ENCODE measurements at regions not wholly inside any gene's neighbourhood (a gene's known extent, or its start where the extent isn't known, plus 50 kb on each side); places are given as distances from the start of the nearest gene placed in this dataset.

DNA sequence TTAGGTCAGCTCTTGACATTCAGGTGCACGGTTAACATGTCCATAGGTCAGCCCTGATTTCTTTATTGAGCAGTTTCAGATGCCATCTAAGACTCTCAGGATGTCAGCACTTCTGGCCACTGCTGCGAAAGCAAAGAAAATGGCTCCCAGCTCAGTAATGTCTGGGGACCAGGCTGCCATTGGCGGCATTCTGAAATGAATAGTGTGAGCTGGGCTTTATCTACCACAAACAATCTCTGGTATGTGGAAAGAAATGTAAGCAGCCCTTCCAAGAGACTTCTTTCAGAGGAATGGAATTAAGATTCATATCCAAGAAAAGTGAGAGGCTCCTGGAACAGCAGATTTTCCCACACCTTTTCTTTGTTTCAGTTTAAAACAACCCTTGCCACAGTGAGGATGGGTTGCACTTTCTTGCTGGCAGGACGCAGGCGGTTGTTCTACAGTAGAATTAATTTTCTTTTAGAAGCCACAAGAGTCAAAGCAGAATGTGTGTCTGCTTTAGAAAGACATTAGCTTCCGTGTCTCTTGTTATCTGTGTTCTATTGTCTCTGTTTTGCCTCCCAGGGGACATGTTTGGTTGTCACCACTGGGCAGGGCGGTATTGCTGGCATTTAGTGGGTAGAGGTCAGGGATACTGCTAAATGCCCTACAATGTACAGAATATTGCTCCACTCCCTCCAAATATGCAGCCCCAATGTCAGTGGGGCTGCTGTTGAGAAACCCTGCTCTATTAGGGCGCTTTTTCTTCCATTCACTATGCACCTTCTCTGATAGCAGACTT, 149.9 kb upstream of the ANKH start:
- Histone ChIP-seq H3K27ac (no peak overlapping the region), H3K4me3 (no peak overlapping the region)

DNA sequence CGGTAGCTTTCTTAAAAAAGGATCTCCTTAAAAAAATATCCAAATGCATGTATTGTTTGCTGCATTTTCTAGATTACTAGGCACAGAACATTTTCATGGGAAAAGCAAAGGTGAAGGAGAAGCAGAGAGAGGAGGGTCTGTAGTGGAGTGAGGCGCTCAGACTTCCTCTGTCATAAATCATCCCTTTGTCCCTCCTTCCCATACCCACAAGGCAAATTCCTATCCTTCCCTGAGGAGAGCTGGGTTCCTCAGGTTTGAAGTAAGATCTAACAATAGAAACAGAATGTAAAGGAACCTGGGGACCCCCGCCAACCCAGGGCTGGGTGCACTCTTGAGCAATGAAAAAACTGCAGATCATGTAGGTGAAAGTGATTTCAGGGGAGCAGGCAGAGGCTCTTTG, 149.2 kb upstream of the ANKH start:
- H3K27me3 ChIP-seq = no peaks in the 10 kb centered on the region
- H3K9me3 ChIP-seq = no peaks in the 10 kb centered on the region
- no peaks in the 10 kb centered on the region for H4K20me1 ChIP-seq
- H3K27ac ChIP-seq = no peak overlapping the region
- no peaks in the 10 kb centered on the region for H3K36me3 ChIP-seq
- no peak for TF ChIP-seq Cebpa-rat (IDR thresholded peaks at IDR 0.05)
- H3K9ac ChIP-seq = no peak overlapping the region
- H3K4me1 ChIP-seq = no peaks in the 10 kb centered on the region
- H3K4me2 ChIP-seq = no peak overlapping the region
- H3K4me3 ChIP-seq = no peak overlapping the region

More for the DNA sequence above, 149.9 kb upstream of the ANKH start:
- Histone ChIP-seq H3K27me3 (no peaks in the 10 kb centered on the region), H3K36me3 (no peaks in the 10 kb centered on the region), H3K4me2 (no peak overlapping the region), H3K4me1 (no peaks in the 10 kb centered on the region), H4K20me1 (no peaks in the 10 kb centered on the region), H3K9ac (no peak overlapping the region), H3K9me3 (no peaks in the 10 kb centered on the region)
- no peak for TF ChIP-seq Cebpa-rat (IDR thresholded peaks at IDR 0.05)

DNA sequence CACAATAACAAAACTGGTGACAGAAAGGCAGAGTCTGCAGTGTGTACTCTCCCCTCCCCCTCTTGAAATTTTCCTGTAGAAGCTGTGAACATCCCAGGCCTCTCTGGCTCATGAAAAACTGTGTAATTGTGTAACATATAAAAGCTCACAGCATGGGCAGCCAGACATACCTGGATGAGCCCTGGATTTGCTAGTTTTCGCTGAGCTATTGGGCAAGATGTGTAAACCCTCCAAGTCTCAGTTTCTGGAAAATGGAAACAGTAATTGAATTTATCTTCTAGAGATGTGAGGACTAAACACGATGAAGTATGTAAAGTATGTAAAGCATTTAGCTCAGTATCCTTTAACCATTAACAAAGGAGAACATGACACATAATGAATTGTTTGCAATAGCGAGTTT, 143.2 kb upstream of the ANKH start:
- H3K9me3 ChIP-seq = no peaks in the 10 kb centered on the region
- no peak overlapping the region for H3K4me2 ChIP-seq
- H3K36me3 ChIP-seq = no peaks in the 10 kb centered on the region
- no peaks in the 10 kb centered on the region for H3K27me3 ChIP-seq
- H3K27ac ChIP-seq = no peak overlapping the region
- H3K4me3 ChIP-seq = no peak overlapping the region
- TF ChIP-seq Cebpa-rat (IDR thresholded peaks at IDR 0.05) = no peak
- H4K20me1 ChIP-seq = no peaks in the 10 kb centered on the region
- H3K4me1 ChIP-seq = no peaks in the 10 kb centered on the region; the same call in 1 of the 2 replicates
- H3K9ac ChIP-seq = no peak overlapping the region

DNA sequence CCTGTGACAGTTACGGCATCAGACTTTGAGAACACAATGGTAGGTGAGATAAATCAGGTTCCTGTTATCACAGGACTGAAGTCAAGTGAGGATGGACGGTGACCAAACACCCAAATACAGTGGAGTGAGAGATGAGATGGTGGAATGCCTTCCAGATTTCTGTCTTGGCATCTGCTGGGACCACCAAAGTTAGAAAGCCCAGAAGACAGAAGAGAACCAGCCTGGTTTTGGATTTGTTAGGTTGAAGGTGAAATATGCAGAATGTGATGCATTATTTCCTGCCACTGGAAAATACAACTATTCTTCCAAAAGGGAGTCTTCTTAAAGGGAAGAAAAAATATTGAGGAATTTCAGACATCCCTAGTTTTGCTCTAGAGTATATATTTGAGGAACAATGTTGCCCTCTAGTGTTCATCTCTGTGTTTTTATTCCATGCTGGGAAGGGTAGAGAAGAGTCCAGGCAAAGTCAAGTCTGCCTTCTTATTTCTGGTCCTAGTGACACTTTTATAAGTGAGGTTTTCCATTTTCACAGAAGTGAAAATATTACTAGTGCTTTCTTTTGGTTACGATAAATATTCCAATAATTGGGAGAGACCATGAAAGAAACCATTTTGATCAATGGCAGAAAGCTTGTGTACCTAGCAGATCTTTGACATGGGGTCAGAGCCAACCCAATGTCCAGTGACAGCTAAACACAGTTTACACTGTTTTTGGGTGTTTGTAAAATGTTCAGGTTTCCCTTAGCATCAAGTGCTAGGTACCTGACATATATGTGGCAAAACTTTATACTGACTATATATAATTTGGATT, 142.3 kb upstream of the ANKH start:
- Histone ChIP-seq H3K4me3 (no peak overlapping the region), H3K9me3 (no peaks in the 10 kb centered on the region), H3K27ac (no peak overlapping the region), H4K20me1 (no peaks in the 10 kb centered on the region), H3K36me3 (no peaks in the 10 kb centered on the region), H3K27me3 (no peaks in the 10 kb centered on the region), H3K4me2 (no peak overlapping the region), H3K4me1 (peaks cover 7% of the 10 kb centered on the region; the same call in 1 of the 2 replicates), H3K9ac (no peak overlapping the region)
- no peak for TF ChIP-seq Cebpa-rat (IDR thresholded peaks at IDR 0.05)

DNA sequence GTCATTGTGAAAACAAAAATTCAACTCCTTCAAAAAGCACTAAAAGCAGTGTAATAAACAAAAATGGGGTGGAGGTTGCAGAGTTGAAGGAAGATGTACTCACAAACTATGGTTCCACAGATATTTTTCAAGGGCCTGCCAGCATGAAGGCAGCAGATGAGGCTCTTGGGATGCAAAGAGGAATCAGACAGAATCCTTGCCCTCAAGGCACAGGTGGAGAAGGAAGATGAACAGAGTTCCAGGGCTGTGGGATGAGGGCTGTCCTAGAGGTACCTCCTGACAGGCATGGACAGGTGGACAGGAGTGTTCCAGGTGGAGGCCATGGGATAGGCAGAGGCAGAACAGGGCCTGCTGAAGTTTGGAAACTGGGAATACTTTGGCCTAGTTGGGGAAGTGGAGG, 140.5 kb upstream of the ANKH start:
- H3K9ac ChIP-seq = no peak overlapping the region
- no peaks in the 10 kb centered on the region for H3K9me3 ChIP-seq
- no peak overlapping the region for H3K27ac ChIP-seq
- no peak overlapping the region for H3K4me3 ChIP-seq
- no peaks in the 10 kb centered on the region for H3K27me3 ChIP-seq
- H3K4me1 ChIP-seq = peaks cover 7% of the 10 kb centered on the region; the same call in 1 of the 2 replicates
- no peaks in the 10 kb centered on the region for H4K20me1 ChIP-seq
- H3K4me2 ChIP-seq = no peak overlapping the region
- H3K36me3 ChIP-seq = no peaks in the 10 kb centered on the region
- no peak for TF ChIP-seq Cebpa-rat (IDR thresholded peaks at IDR 0.05)

DNA sequence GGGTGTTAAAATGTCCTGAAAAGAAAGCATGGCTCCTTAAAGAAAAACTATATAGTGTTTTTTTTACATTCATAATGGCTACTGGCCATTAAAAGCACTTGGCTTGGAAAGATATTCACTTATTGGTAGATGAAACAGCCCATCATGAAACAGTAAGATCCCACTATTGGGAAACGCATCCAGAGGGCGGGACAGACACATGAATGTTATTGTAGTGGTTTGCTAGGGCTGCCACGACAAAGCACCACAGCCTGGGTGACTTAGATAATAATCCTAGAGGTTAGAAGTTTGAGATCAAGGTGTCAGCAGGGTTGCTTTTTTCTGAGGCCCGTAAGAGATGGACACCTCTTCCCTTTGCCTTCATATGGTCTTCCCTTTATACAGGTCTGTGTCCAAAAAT, 139.4 kb upstream of the ANKH start:
- Histone ChIP-seq H3K27me3 (no peaks in the 10 kb centered on the region), H3K4me1 (peaks cover 7% of the 10 kb centered on the region; the same call in 1 of the 2 replicates), H3K9me3 (no peaks in the 10 kb centered on the region), H3K36me3 (no peaks in the 10 kb centered on the region), H4K20me1 (no peaks in the 10 kb centered on the region), H3K9ac (no peak overlapping the region), H3K4me3 (no peak overlapping the region), H3K27ac (no peak overlapping the region), H3K4me2 (no peak overlapping the region)
- no peak for TF ChIP-seq Cebpa-rat (IDR thresholded peaks at IDR 0.05)

DNA sequence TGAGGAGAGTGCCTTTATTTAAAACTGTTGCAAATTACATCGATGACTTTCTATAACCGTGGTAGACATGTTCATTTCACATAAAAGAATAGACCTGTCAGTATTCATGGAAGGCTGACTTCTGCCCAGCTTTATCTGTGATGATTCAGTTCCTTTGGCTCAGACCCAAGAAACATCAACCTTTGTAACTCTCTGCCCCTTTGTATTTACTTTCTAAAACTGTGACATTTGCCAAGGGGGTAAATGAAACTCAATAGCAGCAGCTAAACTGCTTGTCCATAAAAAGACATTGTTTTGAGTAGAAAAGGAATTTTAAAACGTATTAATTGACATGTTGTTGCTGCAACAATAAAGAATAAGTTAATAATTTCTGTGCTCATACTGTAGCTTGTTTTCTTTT, 137.8 kb upstream of the ANKH start:
- H3K9ac ChIP-seq = no peak overlapping the region
- peaks cover 7% of the 10 kb centered on the region; the same call in 1 of the 2 replicates for H3K4me1 ChIP-seq
- H4K20me1 ChIP-seq = no peaks in the 10 kb centered on the region
- no peak overlapping the region for H3K4me3 ChIP-seq
- no peaks in the 10 kb centered on the region for H3K36me3 ChIP-seq
- no peaks in the 10 kb centered on the region for H3K9me3 ChIP-seq
- H3K4me2 ChIP-seq = no peak overlapping the region
- no peak overlapping the region for H3K27ac ChIP-seq
- H3K27me3 ChIP-seq = no peaks in the 10 kb centered on the region
- TF ChIP-seq Cebpa-rat (IDR thresholded peaks at IDR 0.05) = no peak

DNA sequence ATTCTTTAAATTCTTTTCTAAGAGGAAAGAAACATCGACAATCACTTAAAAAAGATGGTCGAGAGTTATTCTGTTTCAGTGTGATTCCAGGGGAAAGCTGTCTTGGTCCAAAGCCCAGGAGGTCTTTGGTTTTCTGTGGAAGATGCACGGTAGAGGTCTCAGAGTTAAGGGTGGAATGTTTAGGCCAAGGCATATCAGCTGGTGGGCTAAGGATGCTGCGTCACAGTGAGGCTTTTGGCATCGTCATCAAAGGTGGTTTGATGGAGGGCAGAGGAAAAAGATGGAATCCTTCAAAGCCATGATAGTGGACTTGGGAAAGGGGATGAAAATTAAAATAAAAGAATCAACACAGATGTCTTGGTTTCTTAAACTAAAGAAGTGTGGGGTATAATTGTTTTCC, 137.3 kb upstream of the ANKH start:
- no peak for TF ChIP-seq Cebpa-rat (IDR thresholded peaks at IDR 0.05)

DNA sequence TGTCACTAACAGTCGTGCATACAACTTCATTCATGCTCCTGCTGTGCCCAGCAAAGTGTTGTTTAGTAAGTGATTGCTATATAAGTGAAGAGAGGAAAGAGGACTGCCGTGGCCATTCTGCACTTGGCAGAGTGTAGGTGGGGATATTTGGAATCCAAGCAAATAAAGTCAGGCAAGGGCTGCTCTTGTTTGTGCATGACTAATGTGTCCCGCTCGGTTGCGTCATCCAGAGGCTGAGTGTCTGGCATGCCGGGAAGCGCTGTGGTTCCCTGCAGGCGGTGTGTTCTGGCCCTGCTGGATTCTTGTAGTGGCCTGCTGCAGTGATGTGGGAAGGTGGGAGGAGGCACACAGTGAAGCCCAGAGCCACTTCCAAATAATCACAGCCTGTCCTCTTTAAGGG, 136.9 kb upstream of the ANKH start:
- no peak for TF ChIP-seq Cebpa-rat (IDR thresholded peaks at IDR 0.05)
- Histone ChIP-seq H3K27me3 (no peaks in the 10 kb centered on the region), H3K4me2 (no peak overlapping the region), H3K9ac (no peak overlapping the region), H4K20me1 (no peaks in the 10 kb centered on the region), H3K4me1 (peaks cover 7% of the 10 kb centered on the region; the same call in 1 of the 2 replicates), H3K27ac (no peak overlapping the region), H3K9me3 (no peaks in the 10 kb centered on the region), H3K4me3 (no peak overlapping the region), H3K36me3 (no peaks in the 10 kb centered on the region)

More for the DNA sequence above, 137.3 kb upstream of the ANKH start:
- H3K27ac ChIP-seq = no peak overlapping the region
- no peak overlapping the region for H3K4me2 ChIP-seq
- H3K4me3 ChIP-seq = no peak overlapping the region
- no peaks in the 10 kb centered on the region for H3K27me3 ChIP-seq
- H3K4me1 ChIP-seq = peaks cover 7% of the 10 kb centered on the region; the same call in 1 of the 2 replicates
- no peaks in the 10 kb centered on the region for H4K20me1 ChIP-seq
- no peaks in the 10 kb centered on the region for H3K36me3 ChIP-seq
- no peaks in the 10 kb centered on the region for H3K9me3 ChIP-seq
- no peak overlapping the region for H3K9ac ChIP-seq

DNA sequence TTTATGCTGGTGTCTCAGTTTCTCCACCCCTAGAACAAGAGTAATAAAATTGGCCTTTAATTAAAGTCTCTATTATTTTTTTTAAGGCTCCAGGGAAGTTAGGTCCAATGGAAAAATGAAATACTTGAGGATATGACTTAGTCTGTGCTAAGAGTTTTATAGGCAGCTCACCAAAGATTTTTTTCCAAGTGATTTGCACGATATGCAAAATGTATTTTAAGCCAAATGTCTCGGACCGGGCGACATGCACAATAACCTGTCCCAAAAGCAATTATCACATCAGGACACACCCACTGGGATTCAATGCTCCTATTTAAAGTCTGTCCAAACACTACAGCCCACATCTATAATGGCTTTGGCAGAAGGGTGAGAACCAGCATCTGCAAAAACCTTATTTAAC, 136.1 kb upstream of the ANKH start:
- peaks cover 7% of the 10 kb centered on the region; the same call in 1 of the 2 replicates for H3K4me1 ChIP-seq
- no peaks in the 10 kb centered on the region for H3K27me3 ChIP-seq
- H3K9me3 ChIP-seq = no peaks in the 10 kb centered on the region
- H3K9ac ChIP-seq = no peak overlapping the region
- H3K4me2 ChIP-seq = no peak overlapping the region
- no peak for TF ChIP-seq Cebpa-rat (IDR thresholded peaks at IDR 0.05)
- no peaks in the 10 kb centered on the region for H3K36me3 ChIP-seq
- no peak overlapping the region for H3K4me3 ChIP-seq
- no peak overlapping the region for H3K27ac ChIP-seq
- H4K20me1 ChIP-seq = no peaks in the 10 kb centered on the region
